PC-9 (cell line): ENCODE measurements at regions not wholly inside any gene's neighbourhood (a gene's known extent, or its start where the extent isn't known, plus 50 kb on each side); places are given as distances from the start of the nearest gene placed in this dataset.

Source experiments
- BruUV-seq: library from RNA; stranded (reverse); fragments of 400-500 nt; replicated peaks from 2 replicates; lab custom pipeline; 2021; lab: Mats Ljungman, UMichigan
- CTCF ChIA-PET: fragments of 300-600 bp; sonication (Branson Sonifier 250); formaldehyde crosslinking; loops from one replicate; lab custom pipeline; 2022; ENCODE audit warnings: antibody characterized with exemption; lab: Charles Lee
- POLR2A ChIA-PET: fragments of 300-600 bp; sonication (Branson Sonifier 250); formaldehyde crosslinking; loops from one replicate; lab custom pipeline; 2022; ENCODE audit warnings: antibody characterized with exemption; ENCODE audit not compliant: unreplicated experiment; lab: Charles Lee
- DNase-seq, 2 experiments: peaks; one replicate each; pipeline versions ENCODE4 v3.0.0 to v3.0.0-alpha.2; 2015 to 2022; ENCODE audit warnings: mixed read lengths in 1 of 2
- H2AFZ ChIP-seq: fragments of 200-600 bp; sonication (generic); 2 replicates; pipeline ENCODE4 v1.8.1; 2017; ENCODE audit warnings: antibody characterized with exemption
- H3F3A ChIP-seq: fragments of 200-600 bp; sonication (generic); 2 replicates; pipeline ENCODE4 v1.8.1; 2017; ENCODE audit warnings: antibody characterized with exemption, mild to moderate bottlenecking, low read depth; ENCODE audit not compliant: insufficient read depth
- H3K27ac ChIP-seq: fragments of 200-600 bp; sonication (generic); 2 replicates; pipeline ENCODE4 v1.6.1; 2016; ENCODE audit warnings: mixed run types
- H3K27me3 ChIP-seq: fragments of 200-600 bp; sonication (generic); 2 replicates; pipeline ENCODE4 v1.6.1; 2016; ENCODE audit warnings: low read depth, mixed run types; ENCODE audit not compliant: insufficient read depth
- H3K36me3 ChIP-seq: fragments of 200-600 bp; sonication (generic); 2 replicates; pipeline ENCODE4 v1.6.1; 2016; ENCODE audit warnings: low read depth, mixed run types
- H3K4me1 ChIP-seq: fragments of 200-600 bp; sonication (generic); replicated peaks from 2 replicates; pipeline ENCODE4 v1.6.1; 2016; ENCODE audit warnings: mixed run types; ENCODE audit not compliant: insufficient read depth
- H3K4me2 ChIP-seq: fragments of 200-600 bp; sonication (generic); 2 replicates; pipeline ENCODE4 v1.6.1; 2017; ENCODE audit warnings: mixed run types
- H3K4me3 ChIP-seq: fragments of 200-600 bp; sonication (generic); 2 replicates; pipeline ENCODE4 v1.6.1; 2016; ENCODE audit warnings: mixed run types
- H3K79me2 ChIP-seq: fragments of 200-600 bp; sonication (generic); 2 replicates; pipeline ENCODE4 v1.6.1; 2017; ENCODE audit warnings: low read depth, mixed run types
- H3K9me2 ChIP-seq: fragments of 200-600 bp; sonication (generic); 2 replicates; pipeline ENCODE4 v1.8.1; 2017; ENCODE audit warnings: mild to moderate bottlenecking; ENCODE audit not compliant: insufficient read depth
- H3K9me3 ChIP-seq: fragments of 200-600 bp; sonication (generic); 2 replicates; pipeline ENCODE4 v1.8.1; 2016; ENCODE audit warnings: low read depth; ENCODE audit not compliant: insufficient read depth
- H4K20me1 ChIP-seq: fragments of 200-600 bp; sonication (generic); 2 replicates; pipeline ENCODE4 v1.8.1; 2017; ENCODE audit not compliant: insufficient read depth
- CTCF ChIP-seq: fragments of 200-600 bp; sonication (generic); conservative IDR thresholded peaks from 2 replicates; pipeline ENCODE4 v1.6.1; 2017; ENCODE audit warnings: mixed run types, antibody characterized with exemption, mild to moderate bottlenecking, moderate library complexity
- EZH2 ChIP-seq: fragments of 200-600 bp; sonication (generic); IDR thresholded peaks from 2 replicates; pipeline ENCODE4 v1.8.0; 2017; ENCODE audit warnings: antibody characterized with exemption, low read depth
- intact Hi-C: fragments of 100-400 bp; cut with micrococcal nuclease; formaldehyde crosslinking; loops from one replicate; pipeline ENCODE4 v1.10.0; 2022; ENCODE audit not compliant: unreplicated experiment

- H2AFZ ChIP-seq: 0 out of 2 replicates have a peak overlapping the region, but pooled peaks have one; percentile 24
- H3F3A ChIP-seq: no peaks in the 10 kb centered on the region
- H3K4me2 ChIP-seq: no peak overlapping the region
- ChIA-PET POLR2A (no interaction called here), CTCF (no interaction called here)
- no peaks in the 10 kb centered on the region for H3K4me1 ChIP-seq
- no peaks in the 10 kb centered on the region for H4K20me1 ChIP-seq
- no peak for DNase-seq
- intact Hi-C loops: no loop called here
- H3K27me3 ChIP-seq: no peaks in the 10 kb centered on the region
- no peaks in the 10 kb centered on the region for H3K79me2 ChIP-seq
- H3K36me3 ChIP-seq: no peaks in the 10 kb centered on the region
- TF ChIP-seq CTCF (no peak), EZH2 (no peak)
- no TSS peak for BruUV-seq
- H3K9me3 ChIP-seq: no peaks in the 10 kb centered on the region
- no peak overlapping the region for H3K27ac ChIP-seq
- no peak overlapping the region for H3K4me3 ChIP-seq
- no peaks in the 10 kb centered on the region for H3K9me2 ChIP-seq
These were observed 193.1 kb upstream of the DCBLD2 start for GRCh38 chr3:99094606-99095005.

GRCh38 chr3:99087277-99087676, 185.8 kb upstream of the DCBLD2 start:
- CTCF ChIA-PET: no interaction called here
- DNase-seq: no peak
- POLR2A ChIA-PET: no interaction called here

GRCh38 chr3:99084826-99085225, 183.3 kb upstream of the DCBLD2 start:
- no peaks in the 10 kb centered on the region for H4K20me1 ChIP-seq
- H3K4me2 ChIP-seq: no peak overlapping the region
- no peak overlapping the region for H3K4me3 ChIP-seq
- ChIA-PET POLR2A (no interaction called here), CTCF (no interaction called here)
- no peaks in the 10 kb centered on the region for H3K27me3 ChIP-seq
- no peak overlapping the region for H3K27ac ChIP-seq
- peak in 1 of 2 experiments; percentile 34 for DNase-seq
- no TSS peak for BruUV-seq
- no peaks in the 10 kb centered on the region for H3K36me3 ChIP-seq
- no peaks in the 10 kb centered on the region for H3K4me1 ChIP-seq
- H3F3A ChIP-seq: no peaks in the 10 kb centered on the region
- no peaks in the 10 kb centered on the region for H3K79me2 ChIP-seq
- 0 out of 2 replicates have a peak, but pooled peaks cover 5% of the 10 kb centered on the region for H3K9me2 ChIP-seq
- intact Hi-C loops: no loop called here
- H2AFZ ChIP-seq: no peak overlapping the region
- TF ChIP-seq EZH2: no peak
- no peak for TF ChIP-seq CTCF
- no peaks in the 10 kb centered on the region for H3K9me3 ChIP-seq

More at GRCh38 chr3:99087277-99087676, 185.8 kb upstream of the DCBLD2 start:
- H3K9me2 ChIP-seq: no peaks in the 10 kb centered on the region
- intact Hi-C loops: no loop called here
- TF ChIP-seq EZH2 (no peak), CTCF (no peak)
- BruUV-seq: no TSS peak
- H3F3A ChIP-seq: no peaks in the 10 kb centered on the region
- no peaks in the 10 kb centered on the region for H3K9me3 ChIP-seq
- H3K4me1 ChIP-seq: no peaks in the 10 kb centered on the region
- no peaks in the 10 kb centered on the region for H3K79me2 ChIP-seq
- no peaks in the 10 kb centered on the region for H3K36me3 ChIP-seq
- H2AFZ ChIP-seq: no peak overlapping the region
- no peak overlapping the region for H3K27ac ChIP-seq
- no peak overlapping the region for H3K4me3 ChIP-seq
- H3K4me2 ChIP-seq: no peak overlapping the region
- H4K20me1 ChIP-seq: no peaks in the 10 kb centered on the region
- H3K27me3 ChIP-seq: no peaks in the 10 kb centered on the region
